CD4-positive, alpha-beta T cell treated with Interleukin-21 for 1 hour (primary cell): ENCODE measurements at regions not wholly inside any gene's neighbourhood (a gene's known extent, or its start where the extent isn't known, plus 50 kb on each side); places are given as distances from the start of the nearest gene placed in this dataset.
"Not testable (repeated sequence)": the region's sequence is repeated elsewhere in the genome, so short reads cannot be mapped to it uniquely, and the experiment has no call there.

Source experiments
- DNase-seq: peaks from one replicate; pipeline ENCODE4 v3.0.0-alpha.2; 2020

- DNase-seq, result no peak
These were observed 489.3 kb downstream of the TSN start for GRCh38 chr2:122244598-122245229.

- DNase-seq, result no peak
These were observed 494.2 kb downstream of the TSN start for GRCh38 chr2:122249673-122250072.

- DNase-seq, result no peak
These were observed 495.7 kb downstream of the TSN start for GRCh38 chr2:122251158-122251557.

GRCh38 chr2:122251566-122251965 lies 496.1 kb downstream of the TSN start:
- no peak for DNase-seq

- DNase-seq, result no peak
These were observed 500.5 kb downstream of the TSN start for GRCh38 chr2:122255924-122256323.

- DNase-seq, result no peak
These were observed 506.5 kb downstream of the TSN start for GRCh38 chr2:122261911-122262310.

- DNase-seq, result no peak
These were observed 508.3 kb downstream of the TSN start for GRCh38 chr2:122263746-122264145.

- DNase-seq, result no peak
These were observed 511.2 kb downstream of the TSN start for GRCh38 chr2:122266636-122267035.

GRCh38 chr2:122267947-122268346 lies 512.5 kb downstream of the TSN start:
- DNase-seq, result no peak

- no peak for DNase-seq
These were observed 518.5 kb downstream of the TSN start for GRCh38 chr2:122273785-122274419.

- DNase-seq, result no peak
These were observed 522.5 kb downstream of the TSN start for GRCh38 chr2:122277956-122278355.

GRCh38 chr2:122300758-122301157 lies 545.3 kb downstream of the TSN start:
- DNase-seq, result no peak

- DNase-seq, result no peak
These were observed 552.3 kb downstream of the TSN start for GRCh38 chr2:122307763-122308162.

GRCh38 chr2:122315306-122315705 lies 559.9 kb downstream of the TSN start:
- DNase-seq, result no peak

- DNase-seq, result no peak
These were observed 564.2 kb downstream of the TSN start for GRCh38 chr2:122319539-122320132.

- DNase-seq, result no peak
These were observed 567.4 kb downstream of the TSN start for GRCh38 chr2:122322815-122323214.

- DNase-seq, result no peak
These were observed 568.5 kb downstream of the TSN start for GRCh38 chr2:122323927-122324326.

GRCh38 chr2:122326471-122326870 lies 571.0 kb downstream of the TSN start:
- DNase-seq, result no peak

GRCh38 chr2:122328816-122329215 lies 573.4 kb downstream of the TSN start:
- DNase-seq, result no peak

- no peak for DNase-seq
These were observed 573.8 kb downstream of the TSN start for GRCh38 chr2:122329278-122329677.

GRCh38 chr2:122333932-122334331 lies 578.5 kb downstream of the TSN start:
- no peak for DNase-seq

GRCh38 chr2:122338000-122338399 lies 582.5 kb downstream of the TSN start:
- DNase-seq, result no peak

GRCh38 chr2:122340246-122340645 lies 584.8 kb downstream of the TSN start:
- no peak for DNase-seq

GRCh38 chr2:122341007-122341406 lies 585.6 kb downstream of the TSN start:
- no peak for DNase-seq

- not testable (repeated sequence) for DNase-seq
These were observed 596.7 kb downstream of the TSN start for GRCh38 chr2:122352151-122352550.
